ENCODE measurements at regions not wholly inside any gene's neighbourhood (a gene's known extent, or its start where the extent isn't known, plus 50 kb on each side); places are given as distances from the start of the nearest gene placed in this dataset.

GRCh38 chr4:23134331-23134730, 441.6 kb downstream of the GBA3 start:
- TF ChIP-seq CTCF (IDR thresholded peaks at IDR 0.05) (no peak), POLR2A (IDR thresholded peaks at IDR 0.05) (no peak)
